ENCODE measurements at regions not wholly inside any gene's neighbourhood (a gene's known extent, or its start where the extent isn't known, plus 50 kb on each side); places are given as distances from the start of the nearest gene placed in this dataset.
"Not testable (repeated sequence)": the region's sequence is repeated elsewhere in the genome, so short reads cannot be mapped to it uniquely, and the experiment has no call there.

DNA sequence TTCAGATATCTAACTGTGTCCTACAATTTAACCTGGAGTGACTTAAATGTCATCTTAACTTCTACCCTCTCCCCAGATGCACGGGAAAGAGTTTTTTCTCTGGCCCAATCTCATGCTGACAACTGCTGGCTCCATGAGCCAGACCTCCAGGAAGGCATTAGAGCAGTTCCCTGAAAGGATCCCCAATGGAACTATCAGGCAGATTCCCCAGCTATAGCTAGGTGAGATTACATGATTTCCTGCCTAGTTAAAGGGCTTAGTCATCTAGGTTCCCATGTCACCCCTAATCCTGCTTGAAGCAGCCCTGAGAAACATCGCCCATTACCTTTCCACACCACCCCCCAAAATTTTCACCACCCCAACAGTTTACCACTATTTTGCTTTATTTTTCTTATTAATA, 373.5 kb upstream of the TRPC7 start:
- no peak for DNase-seq

DNA sequence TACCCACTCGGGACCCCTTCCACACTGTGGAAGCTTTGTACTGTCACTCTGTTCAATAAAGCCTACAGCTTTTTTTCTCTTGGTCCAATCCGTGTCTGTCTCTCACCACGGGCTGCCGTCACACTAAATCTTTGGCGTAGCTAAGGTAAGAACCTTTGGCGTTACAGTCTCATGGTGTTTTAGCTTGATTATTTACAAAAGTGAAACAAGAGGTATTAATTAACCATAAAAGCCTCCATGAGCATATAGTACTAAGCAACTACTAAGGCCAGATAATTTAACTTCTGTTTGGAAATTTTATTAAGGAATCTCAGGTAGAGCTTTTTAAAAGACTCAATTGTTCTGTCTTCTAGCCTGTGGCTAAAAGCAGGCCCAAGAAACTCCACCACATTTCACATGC, 370.7 kb upstream of the TRPC7 start:
- DNase-seq, result no peak

DNA sequence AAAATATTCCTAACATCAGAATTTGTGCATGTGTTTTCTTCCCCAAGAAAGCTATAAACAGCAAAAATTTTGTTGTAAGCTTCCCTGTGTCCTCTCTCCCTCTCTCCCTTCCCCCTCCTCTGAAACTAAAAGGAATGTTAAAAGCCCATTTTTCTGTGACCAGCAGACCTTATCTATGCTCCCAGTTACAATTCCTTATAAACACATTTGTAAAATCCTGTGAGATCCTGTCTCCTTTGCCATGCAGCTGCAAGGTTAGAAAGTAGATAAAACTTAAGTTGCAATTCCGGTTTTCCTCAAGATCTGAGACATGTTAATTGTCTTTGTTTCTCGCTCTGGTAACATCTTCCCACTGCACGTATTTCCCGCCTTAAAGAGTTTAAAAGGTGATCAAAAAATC, 370.3 kb upstream of the TRPC7 start:
- not testable (repeated sequence) for DNase-seq

DNA sequence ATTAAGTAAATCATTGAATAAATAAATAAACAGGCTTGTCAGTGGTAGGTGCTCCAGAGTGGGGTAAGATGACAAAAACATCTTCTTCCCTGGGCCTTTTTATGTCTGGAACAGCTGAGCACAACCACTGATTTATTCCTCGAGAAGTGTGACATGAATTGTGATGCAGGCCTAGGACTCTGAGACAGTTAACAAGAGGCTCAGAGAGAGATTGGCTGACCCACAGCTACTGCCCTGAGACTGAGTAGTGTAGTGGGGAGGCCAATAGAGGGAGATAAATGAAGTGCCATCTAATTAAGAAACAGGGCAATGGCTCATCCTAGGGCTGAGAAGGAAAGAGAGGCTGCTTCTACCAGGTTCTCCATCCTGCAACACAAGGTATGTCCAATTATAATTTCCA, 369.3 kb upstream of the TRPC7 start:
- DNase-seq, result no peak

DNA sequence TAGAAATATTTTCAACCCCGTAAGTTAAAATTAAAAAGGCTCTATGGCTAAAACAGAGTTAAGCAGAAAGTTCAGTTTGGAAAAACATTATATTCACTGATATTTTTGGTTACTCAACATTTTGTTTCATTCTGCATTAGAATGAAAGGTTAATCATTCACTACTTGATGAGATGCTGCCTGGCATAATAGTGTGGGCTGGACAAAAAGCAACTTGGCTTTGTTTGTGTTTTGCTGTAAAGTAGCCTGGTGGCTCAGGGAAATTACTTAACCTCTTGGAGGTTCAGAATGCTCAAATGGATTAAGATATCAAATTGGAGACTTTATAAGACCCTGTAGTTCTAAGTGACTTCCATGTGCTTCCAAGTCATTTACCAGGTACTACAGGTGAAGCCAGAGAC, 367.4 kb upstream of the TRPC7 start:
- no peak for DNase-seq

DNA sequence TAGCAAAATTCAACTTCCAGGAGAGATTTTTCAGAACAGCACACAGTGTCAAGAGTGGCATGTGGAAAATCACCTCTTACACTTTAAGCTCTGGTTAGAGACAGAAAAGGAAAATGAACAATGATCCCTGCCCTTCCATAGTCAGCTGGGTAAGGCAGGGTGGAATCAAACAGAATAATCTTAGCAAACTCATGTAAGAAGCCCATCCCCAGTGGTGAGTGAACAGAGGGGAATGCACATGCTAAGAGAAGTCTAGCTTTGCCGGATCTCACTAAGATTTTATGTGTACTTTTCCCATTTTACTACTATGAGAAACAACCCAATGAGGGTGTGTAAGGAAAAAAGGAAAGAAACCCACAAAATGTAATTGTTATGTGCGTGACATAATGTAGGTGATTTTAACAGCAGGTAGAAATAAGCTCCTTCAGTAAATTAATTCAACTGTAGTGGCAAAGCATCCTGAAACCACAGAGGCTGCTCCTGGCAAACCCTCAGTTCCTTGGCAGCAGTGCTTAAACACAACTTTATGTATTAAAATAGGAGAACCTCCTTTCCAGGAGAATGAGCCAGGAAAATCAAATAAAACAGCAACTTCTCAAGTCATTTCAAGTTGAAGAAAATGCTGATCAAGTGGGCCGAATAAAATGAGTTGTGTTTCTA, 366.0 kb upstream of the TRPC7 start:
- DNase-seq, result no peak

DNA sequence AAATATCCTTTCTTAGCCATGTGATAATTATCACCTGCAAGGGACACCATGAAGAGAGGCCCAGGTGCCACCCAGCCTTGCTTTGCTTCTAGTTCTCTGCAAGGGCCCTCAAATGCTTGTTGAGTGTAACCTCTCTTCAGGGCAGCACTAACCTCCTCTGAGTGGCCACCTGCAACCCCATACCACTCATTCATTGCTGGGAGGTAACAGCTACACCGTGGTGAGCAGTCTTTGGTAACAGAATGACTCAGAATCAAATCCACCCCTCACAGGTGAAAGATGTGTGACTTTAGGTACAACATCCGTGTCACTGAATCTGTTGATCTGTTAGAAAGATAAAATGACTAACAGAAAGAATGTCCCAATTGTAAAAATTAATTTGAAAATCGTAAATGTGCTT, 365.1 kb upstream of the TRPC7 start:
- DNase-seq, result no peak

DNA sequence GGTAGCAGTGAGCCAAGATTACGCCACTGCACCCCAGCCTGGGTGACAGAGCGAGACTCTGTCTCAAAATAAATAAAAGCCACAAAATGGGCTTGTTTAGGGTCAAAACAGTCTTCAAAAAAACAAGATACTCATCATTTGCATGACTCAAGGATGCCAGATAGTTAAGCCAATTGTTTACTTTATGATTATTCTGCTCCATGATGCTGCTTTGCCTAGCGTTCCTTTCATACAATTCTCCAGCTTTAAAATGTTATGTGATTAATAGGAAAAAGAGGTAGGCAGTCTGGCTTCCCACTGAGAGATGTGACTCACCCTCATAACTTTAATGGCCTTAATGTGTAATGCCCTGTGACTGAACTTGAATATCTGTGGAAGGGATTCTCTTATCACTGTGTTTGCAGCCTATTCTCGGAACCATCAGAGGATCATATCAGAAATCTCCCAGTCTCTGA, 364.6 kb upstream of the TRPC7 start:
- no peak for DNase-seq

DNA sequence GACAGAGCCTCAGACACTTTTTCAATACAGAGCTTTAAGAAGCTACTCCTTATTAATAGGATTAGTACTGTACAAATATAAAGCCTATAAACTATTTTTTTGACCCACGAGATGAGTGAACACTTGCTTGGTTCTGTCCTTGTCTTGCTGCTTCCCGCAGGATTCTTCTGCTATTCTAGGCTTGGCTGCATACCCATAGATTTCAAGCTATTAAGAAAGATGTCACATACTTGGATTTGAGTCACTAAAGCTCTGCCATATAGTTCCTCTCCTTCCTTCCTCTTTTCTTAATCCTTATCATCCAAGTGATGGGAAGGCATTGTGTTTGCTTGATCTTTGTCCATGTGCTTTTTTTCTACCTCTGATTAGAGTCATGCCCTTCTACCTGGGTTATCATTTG, 361.2 kb upstream of the TRPC7 start:
- DNase-seq, result no peak

DNA sequence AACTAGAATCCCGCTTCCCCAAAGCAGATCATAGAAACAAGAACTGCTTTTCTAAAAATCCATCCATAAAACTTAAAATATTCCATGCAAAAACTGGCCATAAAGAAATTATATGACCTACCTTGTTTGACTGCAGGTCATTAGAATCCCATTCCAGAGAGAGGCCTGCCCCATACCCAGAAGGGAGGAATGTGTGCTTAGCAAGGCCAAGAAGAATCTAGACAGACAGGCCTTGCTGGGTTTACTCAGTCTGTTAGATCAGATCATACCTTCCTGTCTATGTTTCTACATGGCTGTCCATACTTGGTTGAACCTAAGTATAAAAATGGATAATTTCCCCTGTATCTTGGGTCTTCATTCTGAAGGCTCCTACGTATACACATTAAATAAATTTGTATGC, 358.8 kb upstream of the TRPC7 start:
- no peak for DNase-seq

DNA sequence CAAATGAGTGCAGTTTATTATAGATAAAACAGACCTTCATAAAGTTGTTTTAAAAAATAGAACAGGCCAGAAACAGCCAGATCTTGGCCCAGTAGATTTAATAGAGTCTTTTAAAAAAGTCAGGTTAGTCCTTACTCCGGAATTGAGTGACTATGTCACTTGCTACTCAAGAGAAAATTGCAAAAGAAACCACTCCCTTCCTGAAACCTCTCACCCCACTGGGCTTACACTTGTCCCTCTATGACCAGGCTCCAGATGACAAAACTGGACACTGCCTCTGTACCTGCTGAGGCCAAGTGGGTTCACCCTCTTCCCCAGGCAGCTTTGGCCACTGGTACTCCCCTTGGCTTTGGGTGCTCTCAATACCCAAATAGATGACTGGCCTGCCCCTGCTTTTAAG, 357.2 kb upstream of the TRPC7 start:
- DNase-seq, result no peak

DNA sequence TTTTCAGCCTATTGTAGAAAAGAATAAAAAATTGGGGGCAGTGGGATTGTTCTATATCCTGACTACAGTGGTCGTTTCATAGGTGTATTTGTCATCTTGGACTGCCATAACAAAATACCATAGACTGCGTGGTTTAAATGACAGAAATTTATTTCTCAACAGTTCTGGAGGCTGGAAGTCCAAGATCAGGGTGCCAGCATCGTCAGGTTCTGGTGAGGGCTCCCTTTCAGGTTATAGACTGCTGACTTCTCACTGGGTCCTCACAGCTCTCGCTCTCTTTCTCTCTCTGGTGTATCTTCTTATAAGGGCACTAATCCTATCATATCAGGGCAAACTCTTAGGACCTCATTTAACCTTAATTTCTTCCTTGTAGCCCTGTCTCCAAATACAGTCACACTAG, 356.7 kb upstream of the TRPC7 start:
- DNase-seq, result no peak

DNA sequence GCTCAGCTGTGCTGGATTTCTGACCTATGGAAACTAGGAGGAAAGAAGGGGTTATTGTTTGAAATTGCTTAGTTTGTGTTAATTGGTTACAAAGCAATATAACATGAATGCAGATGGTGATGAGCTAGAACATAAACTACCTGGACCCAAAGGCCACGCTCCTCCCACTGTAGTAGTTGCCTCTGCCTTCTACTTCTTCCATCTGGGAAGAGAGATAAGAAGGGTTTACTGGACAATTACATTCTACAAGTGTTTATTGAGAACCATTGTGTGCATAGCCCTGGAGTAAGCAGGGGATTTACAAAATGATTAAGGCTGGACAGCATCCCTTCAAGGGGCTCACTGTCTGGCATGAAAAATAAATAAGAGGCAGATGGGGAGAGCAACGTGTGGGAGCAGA, 355.3 kb upstream of the TRPC7 start:
- no peak for DNase-seq

DNA sequence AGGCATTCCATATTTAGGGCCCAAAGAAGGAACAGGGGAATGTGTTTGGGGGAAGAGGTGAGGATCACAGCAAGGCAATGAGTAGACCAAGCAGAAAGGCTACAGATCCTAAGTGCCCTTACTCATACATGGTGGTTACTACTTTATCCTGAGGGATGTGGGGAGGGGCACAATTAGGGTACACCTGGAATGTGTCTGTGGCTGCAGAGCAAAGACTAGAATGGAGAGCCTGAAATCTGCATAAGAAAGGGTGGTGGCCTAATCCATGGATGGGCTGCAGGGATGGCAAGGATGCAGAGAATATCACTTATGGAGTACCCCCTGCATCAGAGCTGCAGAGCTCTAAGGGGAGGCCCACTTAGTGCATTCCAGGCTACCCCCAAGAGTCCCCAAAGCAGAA, 352.6 kb upstream of the TRPC7 start:
- DNase-seq, result no peak

DNA sequence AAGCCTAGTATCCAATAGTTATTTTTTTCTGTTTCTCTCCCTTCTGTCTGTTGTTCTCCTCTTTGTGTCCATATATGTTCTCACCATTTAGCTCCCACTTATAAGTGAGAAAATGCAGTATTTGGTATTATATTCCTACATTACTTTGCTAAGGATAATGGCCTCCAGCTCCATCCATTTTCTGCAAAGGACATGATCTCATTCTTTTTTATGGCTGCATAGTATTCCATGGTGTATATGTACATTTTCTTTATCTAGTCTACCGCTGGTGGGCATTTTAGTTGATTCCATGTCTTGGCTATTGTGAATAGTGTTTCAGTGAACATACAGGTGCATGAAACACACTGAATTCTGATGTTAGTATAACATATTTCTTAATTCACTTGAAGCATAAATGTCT, 348.9 kb upstream of the TRPC7 start:
- no peak for DNase-seq

DNA sequence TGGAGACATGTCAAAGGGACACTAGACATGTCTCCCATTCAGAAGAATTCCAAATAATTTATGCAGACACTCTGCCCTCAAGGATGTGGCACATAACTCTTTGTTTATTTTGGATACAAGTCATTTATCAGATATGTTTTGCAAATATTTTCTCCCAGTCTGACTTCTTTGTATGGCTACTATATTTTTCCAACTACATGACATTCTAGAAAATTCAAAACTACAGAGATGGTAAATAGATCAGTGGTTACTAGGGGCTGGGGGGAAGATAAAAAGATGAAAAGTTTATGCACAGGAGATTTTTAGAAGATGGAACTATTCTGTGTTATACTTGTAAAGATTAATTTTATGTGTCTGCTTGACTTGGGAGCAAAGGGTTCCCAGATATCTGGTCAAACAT, 347.3 kb upstream of the TRPC7 start:
- DNase-seq, result no peak

DNA sequence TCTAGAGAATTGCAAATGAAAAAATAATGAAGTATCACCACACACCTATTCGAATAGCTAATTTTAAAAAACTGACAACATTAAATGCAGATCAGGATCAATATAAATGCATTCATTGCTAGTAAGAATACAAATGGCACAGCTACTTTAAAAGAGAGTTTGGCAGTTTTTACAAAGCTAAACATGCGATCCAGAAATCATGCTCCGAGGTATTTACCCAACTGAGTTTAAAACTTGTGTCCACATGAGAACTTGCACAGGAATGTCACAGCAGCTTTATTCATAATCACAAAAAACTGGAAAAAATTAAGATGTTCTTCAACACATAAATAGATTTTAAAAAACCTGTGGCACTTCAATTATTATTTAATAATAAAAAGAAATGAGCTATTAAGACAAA, 345.5 kb upstream of the TRPC7 start:
- DNase-seq, result no peak

DNA sequence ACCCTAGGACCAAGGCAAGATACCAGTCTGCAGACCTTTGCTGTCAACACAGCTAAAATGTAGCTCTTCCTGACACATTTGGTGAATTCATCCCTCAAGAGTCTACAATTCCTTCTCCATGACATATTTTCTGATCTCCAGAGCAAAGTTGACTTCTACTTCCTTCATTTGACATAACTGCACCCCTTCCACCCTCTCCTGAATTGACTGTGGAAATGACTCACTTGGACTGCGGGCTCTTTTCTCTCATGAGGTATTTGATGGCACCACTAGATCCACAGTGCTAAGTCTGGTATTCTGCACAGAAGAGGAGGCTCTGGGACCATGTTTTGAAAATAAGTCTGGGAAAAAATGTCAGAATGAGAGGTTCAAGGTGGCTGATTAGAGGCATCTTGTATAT, 338.4 kb upstream of the TRPC7 start:
- no peak for DNase-seq

DNA sequence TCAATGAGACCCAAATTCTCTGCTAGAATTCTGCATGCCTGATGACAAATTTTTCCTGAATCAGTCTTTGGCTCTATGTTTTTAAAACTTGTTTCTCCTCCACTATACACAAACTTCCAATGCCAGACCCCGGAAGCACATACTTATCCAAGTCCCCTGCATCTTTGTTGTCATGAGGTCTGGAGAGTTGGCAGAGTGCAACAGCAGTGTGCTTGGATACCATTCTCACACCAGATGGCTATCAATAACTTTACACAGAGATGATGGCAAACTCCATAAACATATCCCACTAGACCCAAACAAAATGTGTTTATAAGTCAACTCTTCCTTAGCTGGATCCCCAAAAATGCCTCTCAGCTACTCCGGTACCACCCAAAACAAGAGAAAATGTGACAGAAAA, 337.7 kb upstream of the TRPC7 start:
- DNase-seq, result no peak

DNA sequence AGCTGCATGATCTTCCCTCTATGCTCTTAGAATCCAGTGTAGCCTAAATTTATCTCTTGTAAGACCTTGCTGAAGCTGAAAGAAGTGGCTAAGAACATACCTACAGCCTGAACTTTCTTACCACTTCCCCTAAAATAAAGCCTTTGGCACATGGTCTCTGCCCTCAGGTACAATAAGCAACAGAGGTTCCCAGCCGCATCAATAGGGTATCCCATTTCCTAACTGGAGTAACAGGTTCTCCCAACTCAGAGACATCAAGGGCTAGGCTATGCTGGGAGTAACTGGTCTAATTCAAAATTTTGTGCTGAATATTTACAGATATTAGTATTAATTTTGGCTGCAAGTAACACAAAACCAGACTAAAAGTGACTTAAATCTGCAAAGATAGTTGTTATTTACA, 335.8 kb upstream of the TRPC7 start:
- no peak for DNase-seq

DNA sequence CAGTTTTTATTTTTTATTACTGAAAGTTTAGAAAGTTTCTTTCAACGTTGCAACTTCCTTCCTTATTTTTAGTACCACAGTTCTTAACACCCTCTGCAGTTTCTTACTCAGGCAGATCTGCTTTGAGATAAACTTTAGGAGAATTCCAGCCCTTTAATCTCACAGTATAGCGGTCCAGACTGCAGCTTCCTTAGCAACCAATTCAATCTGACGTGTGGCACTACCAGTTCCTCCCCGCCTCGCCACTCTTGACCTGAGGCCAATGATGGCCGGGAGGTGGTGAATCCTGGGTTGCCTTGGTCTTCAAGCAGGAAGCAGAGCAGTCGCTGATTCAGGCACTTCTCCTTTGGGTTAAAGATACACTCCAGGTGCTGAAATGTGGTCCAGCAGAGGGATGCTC, 334.3 kb upstream of the TRPC7 start:
- DNase-seq, result peak in 2 of 4 experiments; percentile 1 to 3

DNA sequence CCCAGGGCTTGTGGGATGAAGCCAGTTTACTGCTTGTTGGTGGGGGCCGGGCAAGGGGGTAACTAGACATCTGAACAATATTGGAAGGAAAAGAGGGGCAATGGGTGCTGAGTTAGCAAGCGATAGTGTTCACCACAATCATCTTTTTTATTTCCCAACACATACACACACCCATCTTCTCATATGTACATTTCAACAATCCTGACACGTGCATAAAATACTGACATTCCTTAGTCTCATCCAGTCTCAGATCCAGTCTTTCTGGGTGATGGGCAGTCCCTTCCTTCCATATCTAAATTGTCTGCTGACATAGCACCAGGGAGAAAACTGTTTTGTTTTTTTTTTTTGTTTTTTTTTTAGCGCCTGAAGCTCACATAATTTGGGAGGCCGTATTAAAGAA, 333.6 kb upstream of the TRPC7 start:
- DNase-seq, result no peak

DNA sequence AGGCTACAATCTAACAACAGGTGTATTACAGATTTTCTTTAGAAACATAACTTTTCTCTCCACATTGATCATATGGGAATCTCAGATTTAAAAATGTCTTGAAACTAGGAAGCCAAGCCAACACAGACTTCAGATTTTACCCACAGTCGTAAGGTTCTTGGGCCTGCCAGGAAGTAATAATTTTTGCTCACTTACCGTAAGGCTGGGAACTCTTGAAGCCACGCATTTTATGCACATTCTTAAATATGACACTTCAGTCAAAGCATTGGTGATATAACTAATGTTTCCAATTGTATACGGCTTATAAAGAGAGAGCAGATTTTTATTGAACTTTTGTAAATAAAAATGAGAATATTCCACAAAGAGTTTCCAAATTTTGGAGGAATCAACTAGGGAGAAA, 328.9 kb upstream of the TRPC7 start:
- DNase-seq, result no peak

DNA sequence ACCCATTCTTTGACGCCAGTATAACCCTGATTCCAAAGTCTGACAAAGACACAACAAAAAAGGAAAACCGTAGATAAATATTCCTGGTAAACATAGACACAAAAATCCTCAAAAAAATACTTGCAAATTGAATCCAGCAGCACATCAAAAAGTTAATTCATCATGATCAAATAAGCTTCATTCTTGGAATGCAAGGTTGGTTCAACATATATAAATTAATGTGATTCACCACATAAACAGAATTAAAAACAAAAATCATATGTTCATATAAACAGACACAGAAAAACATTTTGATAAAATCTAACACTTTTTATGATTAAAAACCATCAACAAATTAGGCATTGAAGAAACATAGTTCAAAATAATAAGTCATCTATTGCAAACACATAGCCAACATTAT, 324.2 kb upstream of the TRPC7 start:
- no peak for DNase-seq

DNA sequence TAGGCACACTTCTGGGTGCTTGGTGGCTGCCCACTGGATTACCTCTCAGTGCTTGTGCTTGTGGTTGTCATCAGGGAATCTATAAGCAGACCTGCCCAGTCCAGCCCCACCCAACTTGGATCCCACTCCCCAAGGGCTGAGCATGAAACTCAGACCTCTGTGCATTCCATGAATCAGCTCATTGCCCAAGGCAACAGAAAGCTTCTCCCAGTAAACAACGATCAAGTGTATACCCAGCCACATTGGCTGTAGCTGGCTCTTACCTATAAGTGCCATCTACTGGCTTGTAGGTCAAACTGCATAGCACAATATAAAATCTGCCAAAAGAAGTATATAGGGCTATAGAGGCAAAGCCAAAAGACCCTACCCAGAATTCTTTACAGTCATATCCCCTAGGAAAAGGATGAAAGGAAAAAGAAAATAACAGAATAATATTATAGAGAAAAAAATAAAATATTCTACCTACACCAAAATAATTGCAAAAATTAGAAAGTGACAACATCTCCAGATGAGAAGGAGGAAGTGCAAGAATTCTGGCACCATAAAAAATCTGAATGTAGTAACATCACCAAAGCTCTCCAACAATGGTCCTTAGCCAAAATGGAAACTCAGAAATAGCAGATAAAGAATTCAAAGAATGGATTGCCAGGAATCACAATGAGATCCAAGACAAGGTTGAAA, 321.0 kb upstream of the TRPC7 start:
- peak in 1 of 4 experiments; percentile 2 for DNase-seq

All from suppressor macrophage (primary cell).